GM19467 (cell line): ENCODE measurements at regions not wholly inside any gene's neighbourhood (a gene's known extent, or its start where the extent isn't known, plus 50 kb on each side); places are given as distances from the start of the nearest gene placed in this dataset.

Experiments
- ATAC-seq: cut with Tn5 transposase; IDR thresholded peaks from one replicate; pipeline ENCODE4 v1.9.1; 2021; ENCODE audit warnings: mild to moderate bottlenecking, moderate library complexity; ENCODE audit not compliant: unreplicated experiment

DNA sequence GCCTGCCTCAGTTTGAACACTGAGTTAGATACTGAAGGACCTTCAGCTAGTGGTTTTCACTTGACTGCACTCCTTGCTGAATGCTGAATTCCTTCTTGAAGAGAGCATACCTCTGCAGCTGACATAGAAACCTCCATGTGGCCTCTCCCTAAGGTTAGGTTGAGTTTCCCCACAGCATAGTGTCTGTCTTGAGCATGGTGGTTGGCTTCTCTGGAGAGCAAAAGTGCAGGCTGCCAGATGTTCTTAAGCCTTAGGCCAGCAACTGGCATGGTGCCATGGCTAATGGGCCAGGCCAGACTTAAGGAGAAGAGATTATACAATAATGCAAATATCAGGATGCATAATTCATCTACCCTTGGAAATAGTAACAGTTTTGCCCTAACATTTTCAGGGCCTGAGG is 545.6 kb upstream of the ZNF385D start:
- no peak for ATAC-seq

DNA sequence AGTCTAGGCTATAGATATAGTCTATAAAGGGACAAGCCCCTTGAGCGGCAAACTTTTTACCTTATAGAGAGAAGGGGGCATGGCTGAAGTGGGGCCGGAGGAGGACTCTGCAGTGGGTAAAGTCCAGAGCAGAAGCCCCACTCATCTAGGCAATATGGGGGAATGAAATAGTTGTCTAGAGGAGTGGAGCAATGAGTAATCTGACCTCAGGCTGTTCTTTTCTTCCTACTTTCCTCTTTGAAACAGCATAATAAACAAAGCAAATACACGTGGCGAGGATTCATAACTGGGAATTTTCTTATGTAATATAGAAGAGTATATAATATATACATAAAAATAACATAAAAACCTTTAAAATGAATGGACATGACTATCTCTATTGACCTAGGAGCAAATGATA is 546.4 kb upstream of the ZNF385D start:
- ATAC-seq, result no peak

DNA sequence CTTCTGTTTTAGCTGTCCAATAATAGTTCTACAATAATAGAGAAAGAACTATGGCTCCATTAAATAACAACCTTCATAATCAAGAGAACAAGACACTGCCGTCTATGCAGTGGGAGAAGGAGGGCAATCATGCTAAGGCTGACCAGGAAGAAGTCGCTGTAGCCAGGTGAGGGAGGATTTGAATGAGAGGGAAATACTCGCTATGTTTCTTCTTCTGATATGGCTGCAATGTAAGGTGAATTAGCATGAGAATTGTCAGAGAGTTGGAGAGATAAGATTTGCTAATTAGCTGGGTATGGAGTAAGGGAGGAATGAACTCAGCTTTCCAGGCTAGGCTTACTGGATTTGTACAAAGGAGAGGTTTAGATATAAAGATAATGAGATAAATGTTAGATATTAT is 555.4 kb upstream of the ZNF385D start:
- ATAC-seq, result no peak

DNA sequence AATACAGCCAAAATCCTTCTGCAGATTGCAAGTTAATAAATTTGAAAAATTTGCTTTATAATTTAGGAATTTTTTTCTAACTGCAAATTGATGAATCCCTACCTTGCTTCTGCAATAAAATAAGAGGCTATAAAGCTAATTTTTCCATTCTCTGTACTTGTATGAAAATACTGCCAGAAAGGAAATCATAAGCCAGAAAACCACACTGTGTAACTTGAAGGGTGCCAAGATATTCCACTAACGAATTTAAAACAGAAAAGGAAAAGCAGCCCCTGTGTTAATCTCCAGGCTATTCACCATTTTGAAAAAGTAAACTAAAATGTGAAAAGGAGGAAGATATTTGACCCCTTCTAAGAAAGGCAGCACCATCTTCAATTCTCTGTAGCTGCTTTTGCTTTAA is 557.9 kb upstream of the ZNF385D start:
- ATAC-seq, result no peak

DNA sequence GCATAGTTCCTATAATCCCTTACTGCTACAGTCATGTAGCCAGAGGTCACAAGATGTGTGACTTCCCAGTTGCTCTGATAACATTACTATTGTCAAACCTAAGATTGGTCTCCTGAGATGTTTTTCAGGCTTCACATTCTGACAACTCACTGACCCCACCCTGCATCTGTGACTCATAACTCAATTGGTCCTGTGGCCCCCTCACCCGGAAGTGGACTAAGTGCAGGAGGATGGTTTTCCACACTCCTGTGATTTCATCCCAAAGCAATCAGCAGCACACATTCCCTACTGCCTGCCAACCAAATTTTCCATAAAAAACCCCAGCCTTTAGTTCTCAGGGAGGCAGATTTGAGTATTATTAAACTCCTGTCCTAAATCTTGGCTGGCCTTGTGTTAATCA is 564.9 kb upstream of the ZNF385D start:
- no peak for ATAC-seq

DNA sequence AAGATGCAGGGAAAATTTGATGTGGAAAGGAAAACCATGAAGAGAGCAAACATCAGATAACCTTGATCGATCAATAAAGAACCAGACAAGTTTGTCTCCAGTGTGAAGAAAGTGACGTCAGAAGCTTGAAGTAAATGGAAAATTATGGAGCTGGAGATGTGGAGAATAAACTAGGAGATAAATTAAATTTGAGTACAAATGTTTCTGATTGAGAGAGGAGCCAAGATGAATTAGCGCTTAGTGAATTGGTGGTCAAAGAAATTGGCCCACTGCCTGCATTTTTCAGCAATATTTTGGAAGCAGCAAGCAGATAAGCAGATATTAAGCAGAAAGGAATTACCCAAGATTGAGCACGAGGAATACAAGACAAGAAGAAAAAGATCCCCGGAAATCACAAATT is 567.3 kb upstream of the ZNF385D start:
- ATAC-seq, result no peak

DNA sequence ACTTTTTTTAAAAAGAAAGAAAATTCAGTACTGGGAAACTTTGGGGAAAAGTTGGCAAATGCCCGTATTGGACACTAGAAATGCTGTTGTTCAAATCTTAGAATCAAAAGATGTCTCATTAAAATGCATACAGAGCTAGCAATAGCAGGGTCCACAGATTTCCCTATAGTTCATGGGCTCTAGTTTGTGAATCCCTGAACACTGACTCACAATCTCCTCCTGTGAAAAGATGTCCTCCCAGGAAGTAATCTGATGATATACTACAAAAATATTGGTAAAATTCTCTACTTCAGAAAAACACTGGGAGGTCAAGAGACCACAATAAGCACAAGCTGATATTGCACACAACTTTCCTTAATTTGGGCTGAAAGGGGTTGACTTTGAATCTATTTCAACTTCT is 568.4 kb upstream of the ZNF385D start:
- no peak for ATAC-seq

DNA sequence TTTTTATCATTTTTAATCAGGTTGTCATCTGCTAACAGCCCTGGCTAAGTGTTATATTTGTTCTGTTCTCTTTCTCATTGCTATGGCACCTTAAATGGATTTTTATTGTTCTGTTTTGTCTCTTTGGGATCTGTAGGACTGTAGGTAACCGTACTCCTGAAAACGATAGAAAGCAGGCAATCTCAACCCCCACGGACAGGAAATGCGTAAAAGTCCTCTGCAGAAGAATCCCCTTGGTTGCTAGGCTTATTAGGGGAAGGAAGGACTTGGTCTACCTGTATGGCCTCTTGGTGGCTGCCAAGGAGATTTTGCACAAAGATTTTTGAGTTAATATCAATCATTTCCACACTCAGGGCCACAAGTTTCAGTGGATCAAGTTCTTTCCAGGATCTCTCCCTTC is 571.9 kb upstream of the ZNF385D start:
- no peak for ATAC-seq

DNA sequence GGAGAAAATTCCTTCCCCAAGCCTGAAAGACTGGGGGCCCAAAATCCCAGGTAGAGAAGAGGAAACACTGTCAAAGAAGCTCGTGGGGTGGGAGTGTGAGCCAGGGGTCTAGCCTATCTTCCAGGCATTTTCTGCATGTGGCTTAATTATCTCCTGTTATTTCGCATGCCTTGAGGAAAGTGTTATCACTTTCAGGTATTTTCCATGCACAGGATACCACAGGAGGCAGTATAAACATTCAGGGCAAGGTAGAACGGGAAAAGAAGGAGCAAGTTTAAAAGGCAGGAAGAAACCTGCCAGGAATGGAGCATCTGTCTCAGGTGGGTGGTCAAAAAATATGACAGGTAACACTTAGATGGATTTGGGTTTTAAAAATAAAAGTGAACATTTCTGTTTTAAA is 575.3 kb upstream of the ZNF385D start:
- no peak for ATAC-seq

DNA sequence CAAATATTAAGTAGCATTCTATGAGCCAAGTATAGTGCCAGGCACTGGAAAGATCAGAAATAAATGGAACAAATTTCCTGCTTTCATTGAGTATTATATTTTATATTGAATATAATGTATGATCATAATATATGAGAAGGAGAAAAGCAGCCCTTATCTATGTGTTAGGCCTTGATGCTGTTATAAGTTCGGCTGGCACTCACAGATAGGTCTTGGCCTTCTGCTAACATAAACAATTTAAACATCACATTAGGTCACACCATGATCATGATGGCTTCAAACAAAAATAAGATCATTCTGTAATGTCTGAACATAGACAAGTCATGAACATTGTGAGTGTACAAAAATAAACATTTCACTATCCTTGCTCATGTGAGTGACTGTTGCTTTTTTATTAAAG is 584.0 kb upstream of the ZNF385D start:
- ATAC-seq, result no peak

DNA sequence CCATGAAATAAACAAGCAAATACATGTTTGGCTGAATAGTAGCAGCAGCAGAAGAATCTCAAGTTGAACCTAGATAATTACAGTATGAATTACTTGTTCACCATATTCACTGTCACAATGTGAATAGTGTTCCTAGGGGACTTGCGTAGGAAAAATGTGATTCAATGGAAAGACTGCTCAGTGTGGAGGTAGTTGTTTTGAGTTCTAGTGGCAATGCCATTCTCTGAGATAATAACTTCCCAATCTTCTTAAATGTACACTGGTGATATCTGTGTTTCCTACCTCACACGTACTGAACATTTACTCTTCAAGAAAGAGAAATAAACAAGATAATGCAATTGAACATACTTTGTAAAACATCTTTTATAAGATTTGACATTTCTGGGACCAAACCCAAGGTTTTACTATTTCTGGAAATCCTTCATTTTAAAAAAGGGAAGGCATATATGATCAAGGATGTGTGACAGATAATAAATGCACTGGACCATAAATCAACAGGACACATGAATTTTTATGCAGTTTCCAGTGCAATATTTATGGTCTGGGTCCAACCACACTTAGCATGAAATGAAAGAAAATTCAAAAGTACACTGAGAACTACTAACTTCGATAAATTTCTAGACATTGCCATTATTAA is 598.3 kb upstream of the ZNF385D start:
- no peak for ATAC-seq

DNA sequence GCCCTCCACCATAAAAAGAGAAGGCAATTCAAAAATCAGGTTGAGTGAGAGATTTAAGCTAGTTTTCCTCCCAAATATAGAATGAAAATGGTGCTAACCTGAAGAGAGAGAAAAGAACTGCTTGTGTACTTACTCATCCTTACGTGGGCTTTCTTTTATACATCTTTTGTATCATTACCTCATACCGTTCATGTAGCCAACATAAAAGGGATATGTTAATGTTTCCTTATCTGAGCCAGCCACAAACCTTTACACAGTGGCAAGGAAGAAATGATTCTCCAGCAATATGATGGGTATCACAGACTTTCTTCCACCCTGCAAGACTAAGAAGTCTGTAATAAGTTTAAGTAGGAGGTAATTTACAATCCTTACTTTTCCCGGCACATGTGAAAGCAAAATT is 600.8 kb upstream of the ZNF385D start:
- no peak for ATAC-seq

DNA sequence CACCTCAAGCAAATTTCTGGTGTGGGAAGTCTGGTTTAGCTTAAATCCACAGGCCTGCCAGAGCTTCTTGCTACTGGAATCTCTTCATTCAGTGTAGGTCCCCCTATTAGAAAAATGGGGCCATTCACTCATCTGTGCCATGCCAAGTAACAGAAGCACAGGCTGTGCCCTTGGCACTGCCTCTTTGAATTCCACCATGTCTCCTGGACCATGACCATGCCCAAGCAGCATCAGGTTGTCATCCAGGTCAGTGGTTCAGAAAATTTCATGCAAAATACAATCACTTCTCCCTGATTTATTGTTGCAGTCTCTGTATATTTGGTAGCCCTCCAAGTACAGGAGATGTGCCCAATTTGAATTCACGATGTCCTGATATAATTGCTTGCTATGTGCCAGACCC is 602.1 kb upstream of the ZNF385D start:
- no peak for ATAC-seq

DNA sequence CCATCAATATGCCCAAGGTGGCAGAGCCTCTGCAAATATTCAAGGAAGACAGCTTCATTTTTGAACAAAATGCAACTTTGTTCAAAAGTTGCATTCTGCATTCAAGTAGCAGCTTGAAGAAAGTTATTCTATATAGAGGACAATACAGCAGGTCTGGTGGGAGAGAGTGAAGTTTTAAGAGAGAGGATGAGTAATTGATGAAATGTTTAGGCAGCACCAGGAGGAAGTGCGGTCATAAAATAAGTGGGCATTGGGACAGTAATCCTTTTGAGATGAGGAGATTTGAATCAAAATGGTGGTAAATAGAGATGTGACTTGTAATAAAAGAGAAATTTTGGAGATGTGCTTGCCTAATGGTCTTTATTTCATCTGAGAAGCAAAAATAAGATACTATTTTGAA is 607.3 kb upstream of the ZNF385D start:
- no peak for ATAC-seq

DNA sequence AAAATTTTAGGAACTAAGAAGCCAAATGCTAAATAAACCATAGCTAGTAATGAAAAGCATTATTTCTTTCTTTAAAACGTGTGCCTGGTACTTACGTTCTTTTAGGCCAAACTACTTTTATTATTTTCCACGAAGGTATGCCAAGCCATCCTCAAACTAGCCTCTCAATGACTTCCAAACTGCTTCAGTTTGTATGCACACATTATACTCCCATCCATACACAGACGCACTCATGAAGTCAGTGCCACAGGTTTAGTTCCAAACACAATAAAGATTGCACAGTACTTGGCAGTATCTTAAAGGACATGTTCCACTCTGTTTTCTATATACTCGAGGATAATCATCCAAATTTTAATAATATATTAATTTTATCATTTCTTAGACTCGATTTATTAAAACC is 609.2 kb upstream of the ZNF385D start:
- ATAC-seq, result no peak

DNA sequence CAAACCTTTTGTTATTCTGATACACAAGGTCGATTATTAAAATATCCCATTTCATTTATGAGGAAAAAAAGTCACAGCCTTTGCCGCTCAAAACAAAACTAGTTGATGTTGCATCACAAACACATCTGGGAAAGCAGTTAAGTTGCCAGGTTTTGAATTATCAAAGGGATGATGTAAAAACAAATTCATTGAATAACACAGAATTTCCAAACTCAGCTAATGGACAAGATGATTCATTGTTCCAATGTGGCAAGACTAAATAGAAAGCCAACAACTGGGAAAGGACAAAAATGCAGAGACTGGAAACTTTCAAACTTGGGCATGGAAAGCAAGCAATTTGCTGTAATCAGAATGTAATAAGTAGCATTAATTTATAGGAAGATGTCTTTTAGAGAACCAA is 610.0 kb upstream of the ZNF385D start:
- ATAC-seq, result no peak

DNA sequence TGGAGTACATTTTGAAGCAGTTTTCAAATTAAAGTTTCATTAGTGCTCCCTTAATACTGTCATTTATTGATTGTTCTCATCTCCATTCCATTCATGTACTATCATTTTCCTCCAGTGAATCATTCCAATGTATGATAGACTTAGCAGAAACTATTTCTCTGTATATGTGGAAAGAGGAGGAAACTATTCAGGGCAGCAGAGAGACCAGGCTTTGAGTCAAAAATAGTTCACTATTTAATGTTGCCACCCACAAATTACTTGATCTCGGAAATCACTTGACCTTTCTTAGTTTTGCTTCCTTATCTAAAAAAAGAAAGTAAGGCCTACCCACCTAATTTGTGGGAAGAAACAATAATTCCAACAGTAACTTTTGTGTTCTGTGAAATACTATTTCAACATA is 610.5 kb upstream of the ZNF385D start:
- no peak for ATAC-seq

DNA sequence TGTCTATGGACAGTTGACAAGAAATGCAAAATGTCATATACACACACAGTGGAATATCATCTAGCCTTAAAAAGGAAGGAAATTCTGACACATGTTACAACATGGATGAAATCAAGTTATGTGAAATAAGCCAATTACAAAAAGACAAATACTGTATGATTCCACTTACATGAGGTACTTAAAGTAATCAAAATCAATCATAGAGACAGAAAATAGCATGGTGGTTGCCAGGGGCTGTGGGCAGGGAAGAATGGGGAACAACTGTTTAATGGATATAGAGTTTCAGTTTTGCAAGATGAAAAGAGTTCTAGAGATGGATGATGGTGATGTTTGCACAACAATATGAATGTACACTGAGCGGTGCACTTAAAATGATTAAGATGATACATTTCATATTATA is 613.8 kb upstream of the ZNF385D start:
- ATAC-seq, result no peak

DNA sequence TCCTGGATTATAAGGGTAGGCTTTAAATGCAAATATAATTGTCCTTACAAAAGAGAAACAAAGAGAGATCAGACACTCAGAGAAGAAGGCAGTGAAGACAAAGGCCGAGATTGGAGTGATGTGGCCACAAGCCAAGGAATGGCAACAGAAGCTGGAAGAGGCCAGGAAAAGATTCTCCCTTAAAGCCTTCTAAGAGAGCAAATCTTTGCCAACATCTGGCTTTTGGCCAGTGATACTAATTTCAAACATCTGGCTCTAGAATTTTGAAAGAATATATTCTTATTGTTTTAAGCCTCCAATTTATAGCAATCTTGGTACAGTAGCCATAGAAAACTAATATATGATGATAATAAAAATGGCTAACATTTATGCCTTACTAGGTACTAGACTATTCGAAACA is 615.8 kb upstream of the ZNF385D start:
- no peak for ATAC-seq

DNA sequence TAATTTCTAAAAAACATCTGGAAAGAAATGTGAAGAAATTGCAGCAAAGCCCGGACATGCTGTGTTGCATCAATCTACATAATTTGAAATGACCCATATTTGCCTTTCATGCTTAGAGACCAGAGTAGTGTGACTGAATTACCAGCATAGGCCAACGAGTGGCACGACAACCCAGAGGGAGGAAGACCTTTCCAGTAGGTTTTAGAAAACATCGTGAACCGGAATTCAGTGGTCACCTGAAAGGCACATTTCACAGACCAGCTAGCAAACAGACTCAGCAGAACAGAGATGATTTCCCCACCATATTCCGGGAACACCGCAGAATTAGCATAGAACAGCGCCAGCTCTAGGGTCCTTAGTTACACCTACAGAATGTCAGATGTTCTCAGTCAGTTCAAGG is 620.0 kb upstream of the ZNF385D start:
- no peak for ATAC-seq

DNA sequence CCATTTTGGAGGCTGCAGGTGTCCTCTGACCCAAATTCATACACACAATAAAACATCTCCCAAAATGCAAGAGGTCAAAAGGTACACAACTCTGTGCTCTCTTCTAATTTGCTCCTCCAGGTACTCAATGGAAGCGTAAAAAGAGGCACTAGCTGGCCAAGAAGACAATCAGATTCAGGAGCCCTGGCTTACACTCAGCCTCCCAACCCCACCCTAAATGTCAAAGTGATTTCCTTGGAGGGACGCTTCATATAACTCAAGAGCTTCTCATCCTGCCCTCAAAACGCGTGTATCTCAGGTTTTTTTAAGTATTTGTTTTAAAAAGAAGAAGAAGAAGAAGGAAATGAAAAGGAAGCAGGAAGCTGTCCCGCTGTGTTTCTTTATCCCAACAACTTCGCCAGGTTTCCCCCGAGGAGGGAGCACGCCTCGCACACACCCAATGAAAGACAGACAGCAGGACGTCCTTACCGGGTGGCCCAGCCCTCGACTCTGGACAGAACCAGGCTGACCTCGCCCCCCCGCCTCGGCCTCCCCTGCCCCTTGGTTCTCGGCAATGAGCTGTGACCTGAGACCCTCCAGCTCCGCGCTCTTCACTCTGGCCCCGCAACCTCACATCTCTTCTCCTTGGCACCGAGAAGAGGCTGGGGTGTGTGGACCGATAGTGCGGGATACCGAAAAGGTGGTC is 620.7 kb upstream of the ZNF385D start:
- no peak for ATAC-seq

DNA sequence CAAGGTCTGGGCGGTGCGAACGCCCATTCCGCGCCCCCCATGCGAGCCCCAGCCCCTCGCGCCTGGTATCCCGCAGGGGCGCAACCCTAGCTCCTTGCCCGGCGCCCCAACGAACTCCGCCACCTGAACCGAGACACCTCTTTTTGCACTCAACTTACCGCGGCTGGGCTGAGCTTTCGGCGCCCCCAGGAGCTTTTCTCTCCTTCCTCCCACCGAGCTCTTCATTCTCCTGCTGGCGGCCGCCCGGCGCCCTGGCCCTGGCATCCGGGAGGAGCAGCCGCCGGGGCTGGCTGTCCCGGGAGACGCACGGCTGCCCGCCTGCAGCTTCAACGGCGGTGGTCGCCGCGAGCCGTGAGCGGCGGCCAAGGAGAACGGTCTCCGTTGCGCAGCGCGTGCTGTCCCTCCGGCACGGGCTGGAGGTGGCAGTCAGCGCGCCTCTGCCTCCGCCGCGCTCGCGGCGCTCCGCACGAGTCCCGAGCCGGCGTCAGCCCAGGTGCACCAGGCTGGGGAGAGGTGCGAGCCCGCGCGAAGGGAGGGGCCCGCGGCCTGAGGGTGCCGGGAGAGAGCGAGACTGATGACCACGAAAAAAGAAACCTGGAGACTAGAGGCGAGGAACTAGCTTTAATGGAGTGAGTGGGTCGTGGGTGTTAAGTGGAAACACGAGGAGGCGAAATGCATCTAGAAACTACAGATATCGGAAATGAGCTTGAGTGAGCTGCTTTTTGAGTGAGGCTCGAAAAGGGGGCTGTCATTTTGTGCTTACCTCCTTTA is 621.5 kb upstream of the ZNF385D start:
- ATAC-seq, result no peak
